Upper lobe of right lung (tissue), 1 donor: ENCODE measurements at regions not wholly inside any gene's neighbourhood (a gene's known extent, or its start where the extent isn't known, plus 50 kb on each side); places are given as distances from the start of the nearest gene placed in this dataset.
"Not testable (repeated sequence)": the region's sequence is repeated elsewhere in the genome, so short reads cannot be mapped to it uniquely, and the experiment has no call there.

Source experiments
- ATAC-seq: fragments of 200-7000 bp; cut with Tn5 transposase; one replicate; pipeline ENCODE4 v1.9.1; 2020; ENCODE audit warnings: mild to moderate bottlenecking, moderate library complexity
- DNase-seq: peaks from one replicate; pipeline ENCODE4 v3.0.0-alpha.2; 2020
- H3K27ac ChIP-seq: fragments of 200-600 bp; one replicate; pipeline ENCODE4 v1.8.0; 2022
- H3K27me3 ChIP-seq: fragments of 200-600 bp; one replicate; pipeline ENCODE4 v1.8.0; 2022; ENCODE audit warnings: mild to moderate bottlenecking
- H3K36me3 ChIP-seq: fragments of 200-600 bp; one replicate; pipeline ENCODE4 v1.8.0; 2022
- H3K4me1 ChIP-seq: fragments of 200-600 bp; one replicate; pipeline ENCODE4 v1.8.0; 2022
- H3K4me3 ChIP-seq: fragments of 200-600 bp; one replicate; pipeline ENCODE4 v1.8.0; 2022; ENCODE audit warnings: mild to moderate bottlenecking
- H3K9me3 ChIP-seq: fragments of 200-600 bp; one replicate; pipeline ENCODE4 v1.8.0; 2022
- CTCF ChIP-seq: fragments of 200-600 bp; IDR thresholded peaks from one replicate; pipeline ENCODE4 v1.8.0; 2022; ENCODE audit warnings: antibody characterized with exemption
- intact Hi-C: fragments of 100-400 bp; cut with DNase I; formaldehyde crosslinking; loops from one replicate; pipeline ENCODE4 v1.11.0; 2022
- donor health status: DM: no; HTN: yes; CAD: no; lungs with severe emphysema.

GRCh38 chr4:66297703-66298102 is 627.4 kb upstream of the EPHA5 start:
- no peaks in the 10 kb centered on the region for H3K36me3 ChIP-seq
- H3K4me1 ChIP-seq = no peaks in the 10 kb centered on the region
- ATAC-seq (no peak), DNase-seq (no peak)
- H3K27ac ChIP-seq = no peak overlapping the region
- H3K4me3 ChIP-seq = no peak overlapping the region
- H3K27me3 ChIP-seq = no peaks in the 10 kb centered on the region
- intact Hi-C loops = no loop called here
- H3K9me3 ChIP-seq = no peaks in the 10 kb centered on the region
- no peak for TF ChIP-seq CTCF

GRCh38 chr4:66294638-66295037 is 624.3 kb upstream of the EPHA5 start:
- no peaks in the 10 kb centered on the region for H3K27me3 ChIP-seq
- no peaks in the 10 kb centered on the region for H3K4me1 ChIP-seq
- TF ChIP-seq CTCF = no peak
- ATAC-seq = no peak
- no peak overlapping the region for H3K27ac ChIP-seq
- H3K4me3 ChIP-seq = no peak overlapping the region
- DNase-seq = no peak
- intact Hi-C loops = no loop called here
- H3K36me3 ChIP-seq = no peaks in the 10 kb centered on the region
- no peaks in the 10 kb centered on the region for H3K9me3 ChIP-seq

GRCh38 chr4:66284991-66285451 is 614.7 kb upstream of the EPHA5 start:
- DNase-seq (peak; percentile 27), ATAC-seq (peak; percentile 40)
- Histone ChIP-seq H3K27me3 (no peaks in the 10 kb centered on the region), H3K4me3 (no peak overlapping the region), H3K9me3 (no peaks in the 10 kb centered on the region), H3K27ac (no peak overlapping the region), H3K4me1 (no peaks in the 10 kb centered on the region), H3K36me3 (no peaks in the 10 kb centered on the region)
- intact Hi-C loops = no loop called here
- TF ChIP-seq CTCF = no peak

GRCh38 chr4:66279084-66279483 is 608.8 kb upstream of the EPHA5 start:
- DNase-seq = no peak
- ATAC-seq = no peak
- Histone ChIP-seq H3K9me3 (no peaks in the 10 kb centered on the region), H3K27me3 (no peaks in the 10 kb centered on the region), H3K4me1 (no peaks in the 10 kb centered on the region), H3K4me3 (no peak overlapping the region), H3K27ac (no peak overlapping the region), H3K36me3 (no peaks in the 10 kb centered on the region)
- no peak for TF ChIP-seq CTCF
- intact Hi-C loops = no loop called here

- no peaks in the 10 kb centered on the region for H3K4me1 ChIP-seq
- TF ChIP-seq CTCF = no peak
These were observed 605.2 kb upstream of the EPHA5 start for GRCh38 chr4:66275411-66276038.

GRCh38 chr4:66273110-66273509 is 602.8 kb upstream of the EPHA5 start:
- intact Hi-C loops = no loop called here
- Histone ChIP-seq H3K9me3 (no peaks in the 10 kb centered on the region), H3K4me3 (no peak overlapping the region), H3K27me3 (no peaks in the 10 kb centered on the region), H3K27ac (no peak overlapping the region), H3K36me3 (no peaks in the 10 kb centered on the region), H3K4me1 (no peaks in the 10 kb centered on the region)
- DNase-seq = no peak
- TF ChIP-seq CTCF = no peak
- ATAC-seq = peak; percentile 39

More at GRCh38 chr4:66275411-66276038, 605.2 kb upstream of the EPHA5 start:
- DNase-seq (no peak), ATAC-seq (no peak)
- Histone ChIP-seq H3K27me3 (no peaks in the 10 kb centered on the region), H3K9me3 (no peaks in the 10 kb centered on the region), H3K36me3 (no peaks in the 10 kb centered on the region), H3K4me3 (no peak overlapping the region), H3K27ac (no peak overlapping the region)
- intact Hi-C loops = no loop called here

GRCh38 chr4:66270356-66270755 is 600.1 kb upstream of the EPHA5 start:
- H3K9me3 ChIP-seq, H3K27ac ChIP-seq, H3K36me3 ChIP-seq, ATAC-seq, H3K27me3 ChIP-seq, H3K4me1 ChIP-seq, intact Hi-C loops, DNase-seq, H3K4me3 ChIP-seq: not testable (repeated sequence)

- H3K36me3 ChIP-seq, DNase-seq, ATAC-seq, H3K9me3 ChIP-seq, H3K27ac ChIP-seq, H3K4me1 ChIP-seq, H3K27me3 ChIP-seq, intact Hi-C loops, H3K4me3 ChIP-seq: not testable (repeated sequence)
These were observed 596.3 kb upstream of the EPHA5 start for GRCh38 chr4:66266554-66266953.
